ENCODE measurements at regions not wholly inside any gene's neighbourhood (a gene's known extent, or its start where the extent isn't known, plus 50 kb on each side); places are given as distances from the start of the nearest gene placed in this dataset.

DNA sequence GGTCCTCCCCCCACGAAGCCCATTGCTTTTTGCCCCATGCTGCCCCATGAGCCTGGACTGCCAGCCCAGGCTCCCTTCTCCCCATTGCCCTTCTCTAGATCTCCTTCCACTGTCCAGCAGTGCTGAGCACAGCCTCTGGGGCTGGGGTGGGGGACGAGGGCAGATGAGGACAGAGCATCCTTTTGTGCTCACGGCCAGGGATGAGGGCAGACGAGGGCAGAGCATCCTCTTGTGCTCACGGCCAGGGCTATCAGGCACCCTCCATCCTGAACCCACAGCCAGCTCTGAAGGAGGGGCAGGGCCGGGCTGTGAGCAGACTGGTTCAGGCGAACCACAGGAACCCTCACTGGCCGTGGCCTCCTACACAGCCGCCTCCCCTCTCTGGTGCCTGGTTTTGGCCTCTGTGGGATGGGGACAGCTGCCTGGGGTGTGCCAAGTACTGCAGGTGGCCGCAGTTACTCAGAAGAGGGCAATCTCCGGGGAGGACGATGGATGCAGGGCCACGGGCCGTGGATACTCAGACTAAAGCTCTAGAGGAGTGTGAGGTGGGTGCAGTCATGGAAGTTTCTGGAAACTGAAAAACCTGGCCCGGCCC, 1258.8 kb downstream of the BRD1 start:
- no peak for DNase-seq

- no peak for DNase-seq
Observed at GRCh38 chr22:48567213-48567975, 1260.3 kb downstream of the BRD1 start.

DNA sequence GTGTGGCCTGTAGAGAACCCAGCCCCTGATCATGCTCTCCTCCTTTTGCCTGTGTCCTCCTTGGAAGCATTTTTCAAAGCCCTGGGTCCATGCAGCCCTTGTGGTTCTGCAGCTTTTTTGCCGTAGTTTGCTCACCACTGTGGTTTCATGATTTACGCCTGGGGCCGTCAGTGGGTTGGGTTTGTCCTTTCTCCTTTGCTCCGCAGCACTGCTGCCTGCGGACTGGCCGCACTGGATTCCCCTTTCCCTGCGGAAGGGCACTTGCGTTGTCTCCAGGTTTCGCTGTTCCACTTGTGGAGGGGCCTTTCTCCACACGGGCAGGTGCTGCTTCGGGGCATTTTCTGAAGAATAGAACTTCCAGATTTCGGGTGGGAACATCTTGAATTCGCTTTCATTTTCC, 1260.9 kb downstream of the BRD1 start:
- DNase-seq, result no peak

GRCh38 chr22:48565901-48566501, 1261.7 kb downstream of the BRD1 start:
- no peak for DNase-seq

GRCh38 chr22:48564995-48565394, 1262.7 kb downstream of the BRD1 start:
- no peak for DNase-seq

GRCh38 chr22:48563966-48564330, 1263.7 kb downstream of the BRD1 start:
- DNase-seq, result no peak

GRCh38 chr22:48563118-48563965, 1264.3 kb downstream of the BRD1 start:
- DNase-seq, result no peak

DNA sequence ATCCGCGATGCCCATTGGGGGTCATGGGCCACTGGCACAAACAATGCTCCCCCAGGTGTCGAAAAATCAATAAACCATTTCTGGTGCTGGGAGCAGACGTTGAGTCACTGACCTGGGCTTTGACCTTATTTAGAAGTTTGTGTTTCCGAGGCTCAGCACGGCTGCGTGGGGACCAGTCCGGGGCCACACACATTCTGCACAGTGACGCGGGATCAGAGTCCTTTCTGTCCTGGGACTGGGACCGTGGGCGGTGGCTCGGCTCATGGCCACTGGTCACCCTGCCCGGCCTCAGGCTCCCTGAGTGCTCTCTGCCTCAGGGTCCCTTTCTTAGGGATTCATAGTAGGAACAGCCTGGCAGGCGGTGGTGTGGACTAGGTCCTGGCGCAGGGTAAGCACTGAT, 1266.0 kb downstream of the BRD1 start:
- DNase-seq, result no peak

DNA sequence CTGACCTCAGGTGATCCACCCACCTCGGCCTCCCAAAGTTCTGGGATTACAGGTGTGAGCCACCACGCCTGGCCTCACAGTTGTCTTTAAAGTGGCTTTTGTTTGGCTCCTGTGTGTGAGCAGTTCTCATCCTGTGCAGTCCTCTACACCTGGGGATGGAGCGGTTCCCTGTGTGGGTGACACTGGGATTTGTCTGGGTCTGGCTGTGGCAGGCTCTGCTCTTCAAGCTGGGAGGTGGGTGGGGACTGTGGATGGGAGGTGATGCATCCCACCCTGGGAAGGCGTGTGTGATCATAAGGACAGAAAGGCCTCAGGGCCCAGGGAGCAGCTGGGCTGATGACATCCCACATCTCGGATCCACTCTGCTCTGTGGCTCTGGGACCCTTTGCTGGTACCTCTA, 1266.8 kb downstream of the BRD1 start:
- no peak for DNase-seq

DNA sequence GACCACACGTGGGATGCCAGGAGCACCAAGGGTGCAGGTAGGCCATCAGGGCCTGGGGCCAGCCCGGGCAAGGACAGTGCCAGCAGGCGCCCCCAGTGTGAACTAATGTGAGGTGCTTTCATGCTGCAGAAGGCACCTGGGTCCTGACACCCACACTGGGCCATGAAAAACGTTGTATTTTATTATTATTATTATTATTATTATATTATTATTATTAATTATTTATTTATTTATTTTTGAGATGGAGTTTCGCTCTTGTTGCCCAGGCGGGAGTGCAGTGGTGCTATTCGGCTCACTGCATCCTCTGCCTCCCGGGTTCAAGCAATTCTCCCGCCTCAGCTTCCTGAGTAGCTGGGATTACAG, 1267.3 kb downstream of the BRD1 start:
- DNase-seq, result no peak

- DNase-seq, result no peak
Observed at GRCh38 chr22:48559647-48560388, 1267.9 kb downstream of the BRD1 start.

- DNase-seq, result no peak
Observed at GRCh38 chr22:48558606-48559402, 1268.9 kb downstream of the BRD1 start.

GRCh38 chr22:48558016-48558415, 1269.7 kb downstream of the BRD1 start:
- DNase-seq, result no peak

DNA sequence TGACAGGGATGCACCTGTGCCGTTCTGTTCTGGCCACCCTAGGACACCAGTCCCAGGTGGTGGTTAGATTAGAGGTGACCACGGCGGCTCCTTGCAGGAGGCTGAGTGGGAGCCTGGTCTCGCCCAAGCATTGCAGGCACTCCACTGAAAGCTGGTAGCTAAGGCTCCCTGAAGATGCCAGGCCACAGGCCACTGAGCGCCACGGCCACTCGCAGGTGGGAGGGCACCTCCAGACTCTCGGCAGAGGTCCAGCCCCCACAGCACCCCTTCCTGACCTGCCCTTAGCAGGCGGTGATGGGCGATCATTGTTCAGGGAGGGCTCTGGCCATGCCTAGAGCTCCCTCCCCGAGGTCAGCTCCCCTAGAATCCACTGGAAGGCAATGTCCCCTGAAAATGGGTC, 1270.2 kb downstream of the BRD1 start:
- DNase-seq, result no peak

DNA sequence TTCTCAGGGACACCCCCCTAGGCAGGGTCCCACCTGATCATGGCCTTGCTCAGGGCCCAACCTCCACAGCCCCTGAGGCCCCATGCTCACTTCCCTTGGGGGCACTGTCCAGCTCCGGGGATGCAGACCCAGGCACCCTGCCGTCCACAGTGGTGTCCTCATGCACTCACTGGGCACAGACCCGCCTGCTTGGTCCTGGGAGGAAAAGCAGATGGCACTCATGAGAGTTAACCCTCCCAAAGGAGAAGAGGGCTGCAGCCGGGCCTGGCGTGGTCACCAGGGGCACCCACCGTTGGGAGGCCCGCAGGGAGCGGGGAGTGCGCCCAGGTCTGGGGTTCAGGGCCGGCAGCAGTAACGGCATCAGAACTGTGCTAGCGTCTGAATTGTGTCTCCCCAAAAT, 1270.9 kb downstream of the BRD1 start:
- no peak for DNase-seq

GRCh38 chr22:48556222-48556621, 1271.5 kb downstream of the BRD1 start:
- no peak for DNase-seq

GRCh38 chr22:48555606-48556005, 1272.1 kb downstream of the BRD1 start:
- DNase-seq, result no peak

DNA sequence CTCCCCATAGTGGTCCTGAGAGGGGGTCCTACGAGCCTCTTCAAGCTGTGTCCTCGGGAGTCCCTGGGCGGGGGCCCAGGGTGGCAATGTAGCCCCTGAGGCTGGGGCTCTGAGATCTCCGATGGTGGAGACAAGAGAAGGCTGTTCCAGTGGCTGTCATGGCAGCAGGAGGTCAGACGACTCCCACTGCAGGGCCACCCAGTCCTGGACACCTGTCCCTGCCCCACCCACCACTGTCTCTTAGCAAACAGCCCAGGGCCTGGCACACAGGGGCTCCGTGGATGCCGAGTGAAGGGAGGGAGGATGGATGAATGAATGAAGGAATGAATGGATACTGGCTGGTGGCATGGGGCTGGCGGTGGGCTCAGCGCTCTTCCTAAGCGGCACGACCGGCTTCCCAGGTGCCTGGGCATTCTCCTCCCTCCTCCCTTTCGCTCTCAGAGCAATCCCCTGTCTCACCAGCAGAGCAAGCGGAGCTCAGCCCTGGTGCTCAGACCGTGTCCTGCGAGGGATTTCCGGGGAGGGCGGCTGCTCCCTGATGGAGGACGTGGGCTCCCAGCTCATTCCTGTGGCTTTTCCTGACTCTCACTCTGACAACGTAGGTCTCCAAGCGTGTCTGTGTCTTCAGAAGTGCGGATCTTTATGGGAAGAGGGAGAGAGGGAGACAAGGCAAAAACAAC, 1272.6 kb downstream of the BRD1 start:
- DNase-seq, result no peak

GRCh38 chr22:48553694-48554308, 1273.9 kb downstream of the BRD1 start:
- no peak for DNase-seq

DNA sequence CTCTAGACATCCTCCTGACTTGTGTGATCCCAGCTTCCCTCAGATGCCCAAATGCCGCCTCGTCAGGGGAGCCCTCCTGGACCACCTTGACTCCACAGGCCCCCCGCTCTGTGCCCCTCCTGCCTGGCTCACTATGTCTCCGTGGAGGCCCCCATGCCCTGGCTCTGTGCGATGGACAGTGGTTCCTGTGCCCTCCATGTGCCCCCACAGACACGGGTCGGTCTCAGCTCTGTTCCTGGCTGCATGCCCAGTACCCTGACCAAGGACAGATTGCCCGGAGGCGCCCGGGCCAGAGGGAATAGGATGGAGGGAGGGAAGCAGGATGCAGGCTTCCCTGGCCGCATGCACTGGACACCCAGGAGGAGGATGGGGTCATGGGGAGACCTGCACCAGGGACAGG, 1274.6 kb downstream of the BRD1 start:
- no peak for DNase-seq

DNA sequence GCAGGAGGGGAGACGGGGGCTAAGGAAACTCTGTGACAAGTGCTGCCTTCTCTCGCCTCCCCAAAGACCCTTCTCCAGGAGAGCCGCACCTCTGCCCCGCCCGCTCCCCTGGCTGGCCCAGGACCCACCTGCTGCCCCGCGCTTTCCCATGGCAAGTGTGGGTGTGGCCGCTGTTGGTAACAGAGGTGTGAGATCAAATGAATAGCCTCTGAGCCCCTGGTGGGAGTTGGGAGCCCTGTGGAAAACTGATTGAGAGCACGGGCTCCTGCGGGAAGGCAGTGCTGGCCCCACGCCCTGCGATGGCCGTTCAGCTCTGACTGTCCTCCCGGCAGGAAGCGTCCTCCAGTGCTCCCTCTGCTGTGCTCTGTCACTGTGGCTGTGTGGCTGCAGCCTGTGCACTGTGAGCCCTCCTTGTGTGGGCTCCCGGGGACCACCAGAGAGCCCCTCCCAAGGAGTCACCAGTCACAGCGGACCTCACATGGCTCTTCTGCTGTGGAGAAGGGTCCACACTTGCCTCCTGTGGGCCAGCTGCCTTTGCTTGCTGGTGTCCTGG, 1275.9 kb downstream of the BRD1 start:
- no peak for DNase-seq
